HK-2 (cell line): ENCODE measurements at regions not wholly inside any gene's neighbourhood (a gene's known extent, or its start where the extent isn't known, plus 50 kb on each side); places are given as distances from the start of the nearest gene placed in this dataset.

Experiments
- DNase-seq: peaks from one replicate; pipeline ENCODE4 v3.0.0-alpha.2; 2018; ENCODE audit not compliant: unreplicated experiment

- no peak for DNase-seq
These were observed 59.2 kb upstream of the RTL6 start for GRCh38 chr22:44557064-44557748.

DNA sequence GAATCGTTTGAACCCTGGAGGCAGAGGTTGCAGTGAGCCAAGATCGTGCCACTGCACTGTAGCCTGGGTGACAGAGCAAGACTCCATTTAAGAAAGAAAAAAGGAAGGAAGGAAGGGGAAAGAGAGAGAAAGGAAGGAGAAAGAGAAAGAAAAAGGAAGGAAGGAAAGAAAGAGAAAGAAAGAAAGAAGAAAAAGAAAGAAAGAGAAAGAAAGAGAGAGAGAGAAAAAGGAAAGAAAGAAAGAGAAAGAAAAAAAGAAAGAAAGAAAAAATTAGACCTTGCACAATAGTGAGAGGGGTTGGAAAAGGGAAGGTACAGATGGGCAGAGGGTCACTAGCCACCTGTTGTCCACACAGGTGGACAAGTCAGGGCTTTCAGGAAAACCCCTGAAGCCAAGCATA, 57.6 kb upstream of the RTL6 start:
- no peak for DNase-seq

DNA sequence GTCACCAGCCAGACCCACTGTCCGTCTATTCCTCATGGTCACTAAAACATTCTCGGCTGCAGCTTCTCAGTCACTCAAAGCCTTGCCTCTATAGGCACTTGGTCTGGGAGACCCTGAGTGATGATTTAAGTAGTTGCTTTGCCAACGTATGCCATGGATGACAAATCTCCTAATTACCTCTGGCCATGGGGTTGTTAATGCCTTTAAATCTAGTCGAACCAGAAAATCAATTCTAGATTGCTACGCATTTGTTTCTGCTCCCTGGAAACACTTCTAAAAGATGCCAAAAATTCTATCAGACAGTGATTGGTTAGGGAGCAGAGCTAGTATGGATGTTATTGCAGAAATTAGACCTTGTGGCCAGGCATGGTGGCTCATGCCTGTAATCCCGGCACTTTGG, 57.0 kb upstream of the RTL6 start:
- DNase-seq, result no peak

- DNase-seq, result no peak
These were observed 56.4 kb upstream of the RTL6 start for GRCh38 chr22:44554411-44554810.

DNA sequence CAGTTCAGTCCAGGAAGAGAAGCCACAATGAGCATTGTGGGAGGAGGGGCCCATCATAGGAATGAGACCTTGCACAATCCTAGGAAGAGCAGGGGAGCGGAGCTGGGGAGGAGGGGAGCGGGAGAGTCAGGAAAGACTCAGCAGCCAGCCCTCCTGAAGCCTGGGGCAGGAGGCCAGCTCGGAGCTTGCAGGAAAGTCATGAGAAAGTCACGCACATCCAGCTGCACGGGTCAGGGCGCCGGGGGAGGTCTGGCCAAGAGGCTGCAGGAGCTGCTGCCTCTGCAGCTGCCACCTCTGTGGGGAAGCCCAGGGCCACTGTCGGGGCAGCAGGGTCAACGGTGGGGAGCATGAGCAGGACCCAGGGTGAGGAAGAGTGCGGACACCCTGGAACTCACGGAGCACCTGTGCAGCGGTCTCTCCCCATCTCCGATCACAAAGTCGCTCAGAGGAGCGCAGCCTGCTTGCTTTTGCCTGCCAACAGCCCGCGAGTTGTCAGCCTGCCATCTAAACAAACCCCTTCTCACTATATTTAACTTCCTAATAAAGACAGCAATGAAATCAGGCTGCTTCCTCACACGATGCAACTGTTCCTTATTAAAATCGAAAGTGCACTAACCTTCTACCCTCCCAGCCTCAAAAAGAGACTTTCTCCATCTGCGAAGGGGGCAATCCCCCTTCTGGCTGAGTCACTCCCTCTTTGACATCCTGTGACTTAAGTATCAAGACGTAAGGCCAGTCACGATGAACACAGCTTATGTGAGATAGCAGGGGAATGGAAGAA, 52.9 kb upstream of the RTL6 start:
- DNase-seq, result peak; percentile 73

DNA sequence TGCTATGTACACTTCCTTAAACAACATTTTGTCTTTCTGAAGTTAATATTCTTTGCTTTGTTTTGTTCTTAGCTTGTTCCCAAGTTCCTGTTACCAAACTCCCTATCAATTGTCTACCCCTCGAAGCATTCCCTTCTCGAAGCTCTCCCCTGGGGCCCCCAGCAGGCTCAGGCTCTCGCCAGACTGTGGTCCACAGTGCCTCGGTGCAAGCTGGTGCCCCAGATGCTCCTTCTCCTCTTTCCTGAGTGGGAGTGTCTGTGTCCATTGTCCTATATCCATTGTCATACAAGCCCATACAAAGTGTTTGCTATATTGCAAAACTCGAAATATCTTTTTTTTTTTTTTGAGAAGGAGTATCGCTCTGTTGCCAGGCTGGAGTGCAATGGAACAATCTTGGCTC, 51.7 kb upstream of the RTL6 start:
- DNase-seq, result no peak

GRCh38 chr22:44548981-44549380, 50.9 kb upstream of the RTL6 start:
- no peak for DNase-seq
